ENCODE measurements at regions not wholly inside any gene's neighbourhood (a gene's known extent, or its start where the extent isn't known, plus 50 kb on each side); places are given as distances from the start of the nearest gene placed in this dataset.

DNA sequence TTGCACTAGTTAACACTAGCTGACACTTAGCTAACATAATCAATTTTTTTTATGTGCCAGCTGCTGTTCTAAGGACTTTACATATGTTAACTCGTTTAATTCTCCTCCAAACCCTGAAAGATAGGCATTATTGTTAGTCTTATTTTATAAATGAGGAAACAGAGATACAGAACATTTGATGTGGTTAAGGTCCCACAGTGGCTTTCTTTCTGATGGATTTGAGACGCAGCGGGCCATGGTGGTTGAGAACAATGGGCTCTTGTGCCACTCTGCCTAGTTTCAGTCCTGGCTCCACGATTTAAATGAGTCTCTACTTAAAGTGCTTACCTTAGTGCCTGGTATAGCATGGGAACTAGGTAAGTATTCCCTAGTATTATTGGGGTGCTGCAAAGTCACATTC, 201.9 kb upstream of the SPRED2 start:
- TF ChIP-seq, protein P1, sequence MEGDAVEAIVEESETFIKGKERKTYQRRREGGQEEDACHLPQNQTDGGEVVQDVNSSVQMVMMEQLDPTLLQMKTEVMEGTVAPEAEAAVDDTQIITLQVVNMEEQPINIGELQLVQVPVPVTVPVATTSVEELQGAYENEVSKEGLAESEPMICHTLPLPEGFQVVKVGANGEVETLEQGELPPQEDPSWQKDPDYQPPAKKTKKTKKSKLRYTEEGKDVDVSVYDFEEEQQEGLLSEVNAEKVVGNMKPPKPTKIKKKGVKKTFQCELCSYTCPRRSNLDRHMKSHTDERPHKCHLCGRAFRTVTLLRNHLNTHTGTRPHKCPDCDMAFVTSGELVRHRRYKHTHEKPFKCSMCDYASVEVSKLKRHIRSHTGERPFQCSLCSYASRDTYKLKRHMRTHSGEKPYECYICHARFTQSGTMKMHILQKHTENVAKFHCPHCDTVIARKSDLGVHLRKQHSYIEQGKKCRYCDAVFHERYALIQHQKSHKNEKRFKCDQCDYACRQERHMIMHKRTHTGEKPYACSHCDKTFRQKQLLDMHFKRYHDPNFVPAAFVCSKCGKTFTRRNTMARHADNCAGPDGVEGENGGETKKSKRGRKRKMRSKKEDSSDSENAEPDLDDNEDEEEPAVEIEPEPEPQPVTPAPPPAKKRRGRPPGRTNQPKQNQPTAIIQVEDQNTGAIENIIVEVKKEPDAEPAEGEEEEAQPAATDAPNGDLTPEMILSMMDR (IDR thresholded peaks at IDR 0.05), result no peak
- TF ChIP-seq ZFX (IDR thresholded peaks at IDR 0.05; ENCODE audit: borderline replicate concordance), result no peak
